ENCODE measurements at regions not wholly inside any gene's neighbourhood (a gene's known extent, or its start where the extent isn't known, plus 50 kb on each side); places are given as distances from the start of the nearest gene placed in this dataset.

GRCh38 chr1:229768232-229768631 lies 142.2 kb downstream of the URB2 start:
- no peak for DNase-seq

DNA sequence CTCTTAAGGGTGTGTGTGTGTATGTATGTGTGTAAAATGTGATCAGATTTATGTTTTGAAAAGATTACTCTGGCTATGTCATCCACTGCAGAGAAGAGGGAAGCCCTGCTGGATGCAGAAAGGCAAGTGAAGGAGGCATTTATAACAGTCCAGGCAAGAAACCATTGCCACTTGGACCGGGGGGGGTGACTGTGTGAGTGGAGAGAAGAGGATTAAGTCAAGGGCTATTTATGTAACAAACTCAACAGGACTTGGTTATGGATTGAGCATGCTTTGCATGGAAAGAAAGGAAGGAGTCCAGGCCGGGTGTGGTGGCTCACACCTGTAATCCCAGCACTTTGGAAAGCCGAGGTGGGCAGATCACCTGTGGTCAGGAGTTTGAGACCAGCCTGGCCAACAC lies 143.0 kb downstream of the URB2 start:
- no peak for DNase-seq

- no peak for DNase-seq
Measured at GRCh38 chr1:229769809-229770208, 143.8 kb downstream of the URB2 start.

DNA sequence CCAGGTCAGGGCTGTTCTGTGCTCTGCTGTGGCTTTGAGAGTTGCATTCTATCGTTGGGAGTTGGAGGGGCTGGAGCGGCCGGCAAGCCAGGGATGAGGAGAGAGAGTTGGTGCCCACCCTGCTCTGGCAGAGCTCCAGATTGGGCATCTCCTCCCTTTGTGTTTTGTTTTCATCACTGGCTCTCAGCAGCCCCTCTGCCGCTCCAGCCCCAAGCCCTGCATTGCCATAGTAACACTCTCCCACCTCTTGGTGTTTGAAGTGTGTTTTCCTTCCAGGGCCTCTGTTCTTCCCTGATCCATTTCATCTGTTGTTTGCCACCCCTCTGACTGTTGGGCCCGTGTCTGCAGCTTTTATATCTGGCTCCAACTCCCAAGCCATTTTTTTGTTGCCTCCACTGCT lies 152.7 kb downstream of the URB2 start:
- no peak for DNase-seq

- no peak for DNase-seq
Measured at GRCh38 chr1:229781453-229781852, 155.4 kb downstream of the URB2 start.

DNA sequence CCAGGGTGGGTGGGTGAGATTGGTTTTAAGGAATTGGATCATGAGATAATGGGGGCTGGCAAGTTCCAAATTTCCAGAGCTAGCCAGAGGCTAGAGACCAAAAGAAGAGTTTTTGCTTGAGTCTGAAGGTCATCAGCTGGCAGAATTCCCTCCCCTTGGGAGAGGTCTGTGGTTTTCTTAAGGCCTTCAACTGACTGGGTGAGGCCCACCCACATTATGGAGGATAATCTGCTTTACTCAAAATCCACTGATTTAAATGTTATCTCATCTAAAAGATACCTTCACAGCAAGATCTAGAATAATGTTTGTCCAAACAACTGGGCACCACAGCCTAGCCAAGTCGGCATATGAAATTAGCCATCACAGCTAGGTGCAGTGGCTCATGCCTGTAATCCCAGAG lies 156.4 kb downstream of the URB2 start:
- no peak for DNase-seq

GRCh38 chr1:229784834-229785233 lies 158.8 kb downstream of the URB2 start:
- DNase-seq = no peak

DNA sequence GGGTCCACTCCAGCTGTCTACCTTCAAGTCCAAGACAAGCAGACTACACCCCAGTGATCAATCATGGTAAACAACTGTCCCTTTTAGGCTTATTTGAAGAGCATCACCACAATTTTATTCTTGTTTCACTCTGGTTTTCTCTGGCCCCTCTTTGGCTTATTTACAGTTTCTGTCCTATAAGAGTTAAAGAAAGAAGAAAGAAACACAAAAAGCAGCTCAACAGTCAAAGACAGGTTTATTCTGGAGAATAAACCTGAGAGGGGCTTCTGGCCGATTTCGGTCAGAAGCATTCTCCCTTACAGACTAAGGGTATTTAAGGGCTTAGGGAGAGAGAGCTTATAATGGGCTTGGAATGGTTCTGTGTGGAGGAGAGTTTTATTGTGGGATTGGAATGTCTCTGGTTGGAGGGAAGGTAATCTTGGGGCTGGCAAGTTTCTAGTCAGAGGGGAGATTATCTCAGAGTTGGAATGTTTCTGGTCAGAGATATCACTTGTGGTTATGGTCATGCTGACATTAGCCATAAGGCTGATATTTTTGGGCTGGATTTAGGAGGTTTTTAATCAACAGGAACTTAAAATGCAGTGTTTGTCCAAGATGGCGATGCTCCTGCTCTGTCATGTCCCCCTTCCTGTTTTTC lies 161.0 kb downstream of the URB2 start:
- no peak for DNase-seq

GRCh38 chr1:229788004-229788403 lies 162.0 kb downstream of the URB2 start:
- no peak for DNase-seq

GRCh38 chr1:229792012-229792975 lies 166.2 kb downstream of the URB2 start:
- DNase-seq = no peak

GRCh38 chr1:229793488-229793887 lies 167.4 kb downstream of the URB2 start:
- no peak for DNase-seq

- DNase-seq = no peak
Measured at GRCh38 chr1:229798558-229798957, 172.5 kb downstream of the URB2 start.

GRCh38 chr1:229803626-229804217 lies 177.7 kb downstream of the URB2 start:
- DNase-seq = no peak

- DNase-seq = no peak
Measured at GRCh38 chr1:229808272-229808671, 182.2 kb downstream of the URB2 start.

DNA sequence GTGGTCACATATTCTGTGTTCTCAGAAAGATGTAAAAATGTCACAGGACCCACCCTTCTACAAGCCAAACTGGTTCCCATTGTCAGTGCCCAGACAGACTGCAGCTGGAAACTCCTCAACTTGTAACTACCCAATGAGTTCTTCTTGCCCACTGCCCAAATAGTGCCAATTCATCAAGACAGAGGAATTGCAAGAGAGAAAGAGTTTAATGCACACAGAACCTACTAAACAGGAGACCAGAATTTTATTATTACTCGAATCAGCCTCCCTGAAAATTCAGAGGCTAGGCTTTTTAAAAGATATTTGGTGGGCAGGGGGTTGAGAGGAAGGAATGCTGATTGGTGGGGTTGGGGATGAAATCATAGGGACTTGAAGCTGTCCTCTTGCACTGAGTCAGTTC lies 184.1 kb downstream of the URB2 start:
- no peak for DNase-seq

GRCh38 chr1:229810961-229811360 lies 184.9 kb downstream of the URB2 start:
- DNase-seq = no peak

DNA sequence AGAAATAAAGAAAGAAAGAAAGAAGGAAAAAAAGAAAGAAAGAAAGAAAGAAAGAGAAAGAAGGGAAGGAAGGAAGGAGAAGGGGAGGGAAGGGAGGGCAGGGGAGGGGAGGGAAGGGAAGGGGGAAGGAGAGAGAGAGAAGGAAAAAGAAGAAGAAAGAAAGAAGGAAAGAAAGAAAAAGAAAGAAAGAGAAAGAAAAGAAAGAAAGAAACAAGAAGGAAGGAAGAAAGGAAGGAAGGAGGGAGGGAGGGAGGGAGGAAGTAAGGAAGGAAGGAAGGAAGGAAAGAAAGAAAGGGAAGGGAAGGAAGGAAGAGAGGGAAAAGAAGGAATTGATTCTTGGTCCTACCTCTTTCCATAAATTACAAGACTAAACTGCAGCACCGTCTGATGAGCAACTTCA lies 186.1 kb downstream of the URB2 start:
- no peak for DNase-seq

DNA sequence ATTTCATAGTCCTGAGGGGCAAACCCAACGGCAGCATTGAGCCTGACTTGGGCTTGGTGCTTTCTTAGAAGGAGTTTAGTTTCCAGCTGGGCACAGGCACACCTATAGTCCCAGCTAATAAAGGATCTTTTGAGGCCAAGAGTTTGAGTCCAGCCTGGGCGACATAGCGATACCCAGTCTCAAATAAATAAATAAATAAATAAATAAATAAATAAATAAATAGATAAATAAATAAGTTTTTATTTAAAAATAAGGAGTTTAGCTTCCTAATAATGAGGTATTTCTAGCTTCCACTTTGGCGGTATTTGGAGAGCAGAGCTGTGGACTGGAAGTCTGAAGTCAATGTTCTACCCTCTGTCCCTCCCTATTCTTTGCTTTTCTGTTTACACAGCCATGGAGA lies 186.6 kb downstream of the URB2 start:
- DNase-seq = no peak

- no peak for DNase-seq
Measured at GRCh38 chr1:229815076-229815475, 189.0 kb downstream of the URB2 start.

DNA sequence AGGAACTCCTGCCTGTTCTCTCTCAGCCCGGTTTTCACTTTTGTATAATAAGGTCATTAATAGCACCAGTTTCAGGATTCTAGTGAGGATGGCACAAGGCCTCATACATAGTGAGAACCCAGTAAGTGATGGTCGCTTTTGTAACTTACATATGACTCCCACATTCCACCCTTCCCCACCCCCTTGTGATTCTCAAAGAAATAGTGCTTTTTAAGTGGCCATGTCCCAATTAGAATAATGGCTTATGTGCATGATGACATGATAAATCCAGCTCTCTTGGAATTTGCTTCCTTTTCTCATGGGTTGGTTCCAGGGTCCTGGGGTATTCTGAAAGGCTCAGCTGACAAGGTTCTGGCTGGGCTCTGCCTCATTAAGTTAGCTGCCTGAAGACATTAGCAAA lies 189.9 kb downstream of the URB2 start:
- DNase-seq = no peak

- no peak for DNase-seq
Measured at GRCh38 chr1:229817936-229818335, 191.9 kb downstream of the URB2 start.

DNA sequence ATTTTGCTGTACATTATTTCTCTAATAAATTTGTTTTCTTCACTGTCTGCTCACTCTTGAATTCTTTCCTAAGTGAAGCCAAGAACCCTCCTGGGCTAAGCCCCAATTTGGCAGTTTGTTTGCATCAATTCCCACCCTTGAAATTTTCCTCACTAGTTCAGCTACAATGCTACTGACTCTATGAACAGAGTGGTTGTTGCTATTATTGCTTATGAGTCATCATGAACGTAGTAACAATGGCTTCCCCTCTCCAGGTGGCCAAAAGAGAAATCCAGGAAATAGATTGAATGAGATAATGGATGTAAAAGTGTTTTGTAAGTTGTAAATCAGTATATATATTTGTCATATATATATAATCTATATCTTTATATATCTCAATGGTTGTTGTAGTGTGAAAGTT lies 193.0 kb downstream of the URB2 start:
- DNase-seq = no peak

DNA sequence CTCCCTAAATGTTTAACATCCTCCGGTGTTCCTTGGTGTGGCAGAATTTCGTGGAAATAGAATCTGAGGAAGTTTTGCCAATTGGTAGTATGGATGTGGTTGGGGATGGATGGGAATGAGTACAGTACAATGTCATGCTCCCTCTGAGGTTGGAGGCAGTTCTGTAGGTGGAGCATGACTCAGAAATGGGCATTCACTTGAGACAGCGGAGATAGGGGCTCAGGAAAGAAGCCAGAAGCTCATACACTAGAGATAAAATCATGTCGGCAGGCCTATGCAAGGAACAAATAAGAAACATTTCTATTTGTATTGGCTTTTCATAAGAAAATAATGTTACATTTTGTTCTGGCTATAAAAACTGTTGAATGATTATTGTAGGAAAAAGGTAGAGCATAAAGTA lies 196.0 kb downstream of the URB2 start:
- DNase-seq = no peak

GRCh38 chr1:229825042-229825441 lies 199.0 kb downstream of the URB2 start:
- DNase-seq = no peak
